Epithelial cell of prostate (primary cell): ENCODE measurements at regions not wholly inside any gene's neighbourhood (a gene's known extent, or its start where the extent isn't known, plus 50 kb on each side); places are given as distances from the start of the nearest gene placed in this dataset.

Source experiments
- DNase-seq: peaks from one replicate; pipeline ENCODE4 v3.0.0-alpha.2; 2011; ENCODE audit warnings: low read depth, low spot score
- H3K27ac ChIP-seq: fragments of 450-650 bp; 2 replicates; pipeline ENCODE4 v1.5.1; 2017; ENCODE audit warnings: mild to moderate bottlenecking

- H3K27ac ChIP-seq, result no peak overlapping the region
- no peak for DNase-seq
These were observed 151.4 kb downstream of the OAT start for GRCh38 chr10:124267231-124267885.

- no peak overlapping the region for H3K27ac ChIP-seq
- no peak for DNase-seq
These were observed 152.1 kb downstream of the OAT start for GRCh38 chr10:124266468-124267230.

- DNase-seq, result no peak
- H3K27ac ChIP-seq, result no peak overlapping the region
These were observed 152.8 kb downstream of the OAT start for GRCh38 chr10:124265776-124266467.

- DNase-seq, result no peak
- H3K27ac ChIP-seq, result no peak overlapping the region
These were observed 153.4 kb downstream of the OAT start for GRCh38 chr10:124265391-124265745.

- no peak for DNase-seq
- no peak overlapping the region for H3K27ac ChIP-seq
These were observed 153.9 kb downstream of the OAT start for GRCh38 chr10:124264711-124265390.

GRCh38 chr10:124264271-124264670 is 154.5 kb downstream of the OAT start:
- no peak overlapping the region for H3K27ac ChIP-seq

GRCh38 chr10:124263726-124264125 is 155.0 kb downstream of the OAT start:
- DNase-seq, result no peak
- H3K27ac ChIP-seq, result no peak overlapping the region

More at GRCh38 chr10:124264271-124264670, 154.5 kb downstream of the OAT start:
- no peak for DNase-seq

GRCh38 chr10:124262971-124263370 is 155.8 kb downstream of the OAT start:
- H3K27ac ChIP-seq, result no peak overlapping the region
- no peak for DNase-seq

- DNase-seq, result no peak
- no peak overlapping the region for H3K27ac ChIP-seq
These were observed 156.4 kb downstream of the OAT start for GRCh38 chr10:124262234-124262865.

GRCh38 chr10:124259139-124259825 is 159.4 kb downstream of the OAT start:
- no peak overlapping the region for H3K27ac ChIP-seq
- DNase-seq, result no peak

- no peak for DNase-seq
- no peak overlapping the region for H3K27ac ChIP-seq
These were observed 160.9 kb downstream of the OAT start for GRCh38 chr10:124257781-124258180.

GRCh38 chr10:124256151-124256550 is 162.6 kb downstream of the OAT start:
- DNase-seq, result no peak
- no peak overlapping the region for H3K27ac ChIP-seq

- H3K27ac ChIP-seq, result no peak overlapping the region
- DNase-seq, result no peak
These were observed 162.2 kb upstream of the CHST15 start for GRCh38 chr10:124255556-124255955.

GRCh38 chr10:124254490-124254889 is 161.1 kb upstream of the CHST15 start:
- H3K27ac ChIP-seq, result no peak overlapping the region
- no peak for DNase-seq

- DNase-seq, result no peak
- no peak overlapping the region for H3K27ac ChIP-seq
These were observed 159.6 kb upstream of the CHST15 start for GRCh38 chr10:124253006-124253405.

- H3K27ac ChIP-seq, result no peak overlapping the region
- DNase-seq, result no peak
These were observed 158.8 kb upstream of the CHST15 start for GRCh38 chr10:124252097-124252715.

- no peak overlapping the region for H3K27ac ChIP-seq
- no peak for DNase-seq
These were observed 158.1 kb upstream of the CHST15 start for GRCh38 chr10:124251317-124252065.

- H3K27ac ChIP-seq, result no peak overlapping the region
- DNase-seq, result no peak
These were observed 157.1 kb upstream of the CHST15 start for GRCh38 chr10:124250506-124250905.
